GM11168 (cell line): ENCODE measurements at regions not wholly inside any gene's neighbourhood (a gene's known extent, or its start where the extent isn't known, plus 50 kb on each side); places are given as distances from the start of the nearest gene placed in this dataset.
"Not testable (repeated sequence)": the region's sequence is repeated elsewhere in the genome, so short reads cannot be mapped to it uniquely, and the experiment has no call there.

ENCODE experiments used
- in situ Hi-C: fragments of 300-500 bp; cut with MboI; formaldehyde crosslinking; loops from one replicate; pipeline ENCODE4 v1.12.0; 2022; ENCODE audit warnings: low sequenced_read_pairs; ENCODE audit not compliant: unreplicated experiment

- in situ Hi-C loops = no loop called here
Observed at GRCh38 chr4:28784188-28784587, 1923.5 kb downstream of the STIM2 start.

- in situ Hi-C loops = no loop called here
Observed at GRCh38 chr4:28787947-28788346, 1927.3 kb downstream of the STIM2 start.

GRCh38 chr4:28788929-28789490 is 1928.4 kb downstream of the STIM2 start:
- in situ Hi-C loops = no loop called here

GRCh38 chr4:28792917-28793597 is 1927.1 kb upstream of the PCDH7 start:
- in situ Hi-C loops = no loop called here

- in situ Hi-C loops = no loop called here
Observed at GRCh38 chr4:28799696-28800095, 1920.5 kb upstream of the PCDH7 start.

GRCh38 chr4:28811025-28811424 is 1909.1 kb upstream of the PCDH7 start:
- in situ Hi-C loops = no loop called here

GRCh38 chr4:28822163-28822562 is 1898.0 kb upstream of the PCDH7 start:
- in situ Hi-C loops = no loop called here

- in situ Hi-C loops = no loop called here
Observed at GRCh38 chr4:28827866-28828265, 1892.3 kb upstream of the PCDH7 start.

- in situ Hi-C loops = no loop called here
Observed at GRCh38 chr4:28831867-28832266, 1888.3 kb upstream of the PCDH7 start.

GRCh38 chr4:28832444-28832843 is 1887.7 kb upstream of the PCDH7 start:
- in situ Hi-C loops = no loop called here

GRCh38 chr4:28834120-28834519 is 1886.0 kb upstream of the PCDH7 start:
- in situ Hi-C loops = no loop called here

GRCh38 chr4:28835501-28835900 is 1884.7 kb upstream of the PCDH7 start:
- in situ Hi-C loops = no loop called here

GRCh38 chr4:28842271-28842670 is 1877.9 kb upstream of the PCDH7 start:
- in situ Hi-C loops = no loop called here

- in situ Hi-C loops = no loop called here
Observed at GRCh38 chr4:28845158-28845557, 1875.0 kb upstream of the PCDH7 start.

GRCh38 chr4:28857028-28857427 is 1863.1 kb upstream of the PCDH7 start:
- in situ Hi-C loops = not testable (repeated sequence)

GRCh38 chr4:28868841-28869240 is 1851.3 kb upstream of the PCDH7 start:
- in situ Hi-C loops = no loop called here

GRCh38 chr4:28879178-28879577 is 1841.0 kb upstream of the PCDH7 start:
- in situ Hi-C loops = no loop called here

- in situ Hi-C loops = no loop called here
Observed at GRCh38 chr4:28879900-28880299, 1840.3 kb upstream of the PCDH7 start.

GRCh38 chr4:28883211-28883610 is 1837.0 kb upstream of the PCDH7 start:
- in situ Hi-C loops = no loop called here

GRCh38 chr4:28886934-28887333 is 1833.2 kb upstream of the PCDH7 start:
- in situ Hi-C loops = no loop called here

- in situ Hi-C loops = no loop called here
Observed at GRCh38 chr4:28890949-28891775, 1829.0 kb upstream of the PCDH7 start.
